ENCODE measurements at regions not wholly inside any gene's neighbourhood (a gene's known extent, or its start where the extent isn't known, plus 50 kb on each side); places are given as distances from the start of the nearest gene placed in this dataset.

- H4K20me1 ChIP-seq (ENCODE audit: insufficient read depth, low read length, poor library complexity, severe bottlenecking): no peaks in the 10 kb centered on the region
- H3K27me3 ChIP-seq (ENCODE audit: insufficient read depth, low read length, poor library complexity, severe bottlenecking): no peaks in the 10 kb centered on the region
- no peak overlapping the region for H3K4me3 ChIP-seq (ENCODE audit: low read length, poor library complexity, severe bottlenecking)
- no peaks in the 10 kb centered on the region for H3K79me2 ChIP-seq (ENCODE audit: insufficient read depth, low read length)
- no peaks in the 10 kb centered on the region for H3K36me3 ChIP-seq (ENCODE audit: insufficient read depth, low read length)
- no peaks in the 10 kb centered on the region for H3K9me2 ChIP-seq (replicated peaks; ENCODE audit: low read depth, low read length)
- no peak overlapping the region for H2AFZ ChIP-seq (ENCODE audit: low read length)
- no peaks in the 10 kb centered on the region for H3K4me1 ChIP-seq (ENCODE audit: insufficient read depth, low read length, poor library complexity, severe bottlenecking)
- H3K4me2 ChIP-seq (ENCODE audit: low read depth, low read length, poor library complexity, severe bottlenecking): no peak overlapping the region
- TF ChIP-seq EZH2phosphoT487 (IDR thresholded peaks at IDR 0.05; ENCODE audit: borderline replicate concordance) (no peak), CTCF (conservative IDR thresholded peaks at IDR 0.05; ENCODE audit: low read length) (no peak)
- no peaks in the 10 kb centered on the region for H3F3A ChIP-seq (ENCODE audit: low read depth)
- H3K9ac ChIP-seq (ENCODE audit: low read depth, low read length, poor library complexity, severe bottlenecking): no peak overlapping the region
- H3K9me3 ChIP-seq (ENCODE audit: insufficient read depth, low read depth, low read length): no peaks in the 10 kb centered on the region
These were observed 615.5 kb downstream of the SOX5 start for GRCh38 chr12:23333938-23334337.

GRCh38 chr12:23335593-23335992, 613.9 kb downstream of the SOX5 start:
- TF ChIP-seq CTCF (conservative IDR thresholded peaks at IDR 0.05; ENCODE audit: low read length) (no peak), EZH2phosphoT487 (IDR thresholded peaks at IDR 0.05; ENCODE audit: borderline replicate concordance) (no peak)
- no peaks in the 10 kb centered on the region for H3K27me3 ChIP-seq (ENCODE audit: insufficient read depth, low read length, poor library complexity, severe bottlenecking)
- H3K9ac ChIP-seq (ENCODE audit: low read depth, low read length, poor library complexity, severe bottlenecking): no peak overlapping the region
- H3F3A ChIP-seq (ENCODE audit: low read depth): no peaks in the 10 kb centered on the region
- H3K4me3 ChIP-seq (ENCODE audit: low read length, poor library complexity, severe bottlenecking): no peak overlapping the region
- H3K9me3 ChIP-seq (ENCODE audit: insufficient read depth, low read depth, low read length): no peaks in the 10 kb centered on the region
- no peaks in the 10 kb centered on the region for H3K9me2 ChIP-seq (replicated peaks; ENCODE audit: low read depth, low read length)
- H3K79me2 ChIP-seq (ENCODE audit: insufficient read depth, low read length): no peaks in the 10 kb centered on the region
- H3K4me2 ChIP-seq (ENCODE audit: low read depth, low read length, poor library complexity, severe bottlenecking): no peak overlapping the region
- H4K20me1 ChIP-seq (ENCODE audit: insufficient read depth, low read length, poor library complexity, severe bottlenecking): no peaks in the 10 kb centered on the region
- H3K36me3 ChIP-seq (ENCODE audit: insufficient read depth, low read length): no peaks in the 10 kb centered on the region
- H2AFZ ChIP-seq (ENCODE audit: low read length): no peak overlapping the region
- H3K4me1 ChIP-seq (ENCODE audit: insufficient read depth, low read length, poor library complexity, severe bottlenecking): no peaks in the 10 kb centered on the region

- TF ChIP-seq CTCF (conservative IDR thresholded peaks at IDR 0.05; ENCODE audit: low read length) (peak; percentile 28; the same call in 1 of the 2 replicates), EZH2phosphoT487 (IDR thresholded peaks at IDR 0.05; ENCODE audit: borderline replicate concordance) (no peak)
- no peak overlapping the region for H3K9ac ChIP-seq (ENCODE audit: low read depth, low read length, poor library complexity, severe bottlenecking)
- H4K20me1 ChIP-seq (ENCODE audit: insufficient read depth, low read length, poor library complexity, severe bottlenecking): no peaks in the 10 kb centered on the region
- no peaks in the 10 kb centered on the region for H3K4me1 ChIP-seq (ENCODE audit: insufficient read depth, low read length, poor library complexity, severe bottlenecking)
- H3K36me3 ChIP-seq (ENCODE audit: insufficient read depth, low read length): no peaks in the 10 kb centered on the region
- no peaks in the 10 kb centered on the region for H3F3A ChIP-seq (ENCODE audit: low read depth)
- no peaks in the 10 kb centered on the region for H3K79me2 ChIP-seq (ENCODE audit: insufficient read depth, low read length)
- no peak overlapping the region for H3K4me3 ChIP-seq (ENCODE audit: low read length, poor library complexity, severe bottlenecking)
- H3K9me2 ChIP-seq (replicated peaks; ENCODE audit: low read depth, low read length): no peaks in the 10 kb centered on the region
- H3K27me3 ChIP-seq (ENCODE audit: insufficient read depth, low read length, poor library complexity, severe bottlenecking): no peaks in the 10 kb centered on the region
- H3K4me2 ChIP-seq (ENCODE audit: low read depth, low read length, poor library complexity, severe bottlenecking): no peak overlapping the region
- H3K9me3 ChIP-seq (ENCODE audit: insufficient read depth, low read depth, low read length): no peaks in the 10 kb centered on the region
- H2AFZ ChIP-seq (ENCODE audit: low read length): no peak overlapping the region
These were observed 612.3 kb downstream of the SOX5 start for GRCh38 chr12:23337213-23337612.

All from Loucy (cell line).